Caki2 (cell line): ENCODE measurements at regions not wholly inside any gene's neighbourhood (a gene's known extent, or its start where the extent isn't known, plus 50 kb on each side); places are given as distances from the start of the nearest gene placed in this dataset.

ENCODE experiments used
- DNase-seq: peaks from one replicate; pipeline ENCODE4 v3.0.0-alpha.2; 2015; ENCODE audit warnings: low read depth
- in situ Hi-C: cut with HindIII; loops from 2 replicates; pipeline ENCODE4 v1.10.0; 2016; ENCODE audit warnings: low sequenced_read_pairs, low pct_unique_long_range_greater_than_20kb, mixed read lengths

GRCh38 chr1:105830571-105831146 is 1225.8 kb upstream of the PRMT6 start:
- in situ Hi-C loops, result no loop called here
- no peak for DNase-seq

- DNase-seq, result no peak
- in situ Hi-C loops, result no loop called here
Measured at GRCh38 chr1:105838071-105838470, 1218.4 kb upstream of the PRMT6 start.

- peak; percentile 19 for DNase-seq
- in situ Hi-C loops, result no loop called here
Measured at GRCh38 chr1:105865546-105865945, 1190.9 kb upstream of the PRMT6 start.

- no peak for DNase-seq
- in situ Hi-C loops, result no loop called here
Measured at GRCh38 chr1:105872817-105873216, 1183.7 kb upstream of the PRMT6 start.

GRCh38 chr1:105874621-105875020 is 1181.9 kb upstream of the PRMT6 start:
- in situ Hi-C loops, result no loop called here
- no peak for DNase-seq

GRCh38 chr1:105886309-105886708 is 1170.2 kb upstream of the PRMT6 start:
- DNase-seq, result no peak
- in situ Hi-C loops, result no loop called here

- no peak for DNase-seq
- in situ Hi-C loops, result no loop called here
Measured at GRCh38 chr1:105891308-105891707, 1165.2 kb upstream of the PRMT6 start.

GRCh38 chr1:105894006-105894405 is 1162.5 kb upstream of the PRMT6 start:
- DNase-seq, result no peak
- in situ Hi-C loops, result no loop called here

- in situ Hi-C loops, result no loop called here
- no peak for DNase-seq
Measured at GRCh38 chr1:105909811-105910210, 1146.7 kb upstream of the PRMT6 start.

- in situ Hi-C loops, result no loop called here
- no peak for DNase-seq
Measured at GRCh38 chr1:105914403-105914802, 1142.1 kb upstream of the PRMT6 start.

- no peak for DNase-seq
- in situ Hi-C loops, result no loop called here
Measured at GRCh38 chr1:105934806-105935205, 1121.7 kb upstream of the PRMT6 start.

GRCh38 chr1:105964879-105965278 is 1091.6 kb upstream of the PRMT6 start:
- no peak for DNase-seq
- in situ Hi-C loops, result no loop called here

- in situ Hi-C loops, result no loop called here
Measured at GRCh38 chr1:105997516-105997915, 1059.0 kb upstream of the PRMT6 start.

GRCh38 chr1:106022312-106022902 is 1034.1 kb upstream of the PRMT6 start:
- in situ Hi-C loops, result no loop called here

More at GRCh38 chr1:105997516-105997915, 1059.0 kb upstream of the PRMT6 start:
- no peak for DNase-seq

GRCh38 chr1:106027871-106028270 is 1028.6 kb upstream of the PRMT6 start:
- in situ Hi-C loops, result no loop called here
- DNase-seq, result no peak

More at GRCh38 chr1:106022312-106022902, 1034.1 kb upstream of the PRMT6 start:
- DNase-seq, result no peak

GRCh38 chr1:106037526-106037925 is 1018.9 kb upstream of the PRMT6 start:
- no peak for DNase-seq
- in situ Hi-C loops, result no loop called here

GRCh38 chr1:106038260-106038659 is 1018.2 kb upstream of the PRMT6 start:
- DNase-seq, result no peak
- in situ Hi-C loops, result no loop called here

GRCh38 chr1:106043971-106044370 is 1012.5 kb upstream of the PRMT6 start:
- in situ Hi-C loops, result no loop called here
- no peak for DNase-seq

- no peak for DNase-seq
- in situ Hi-C loops, result no loop called here
Measured at GRCh38 chr1:106047210-106047609, 1009.3 kb upstream of the PRMT6 start.

- in situ Hi-C loops, result no loop called here
- DNase-seq, result peak; percentile 55
Measured at GRCh38 chr1:106049595-106049994, 1006.9 kb upstream of the PRMT6 start.
